LNCaP clone FGC (cell line): ENCODE measurements at regions not wholly inside any gene's neighbourhood (a gene's known extent, or its start where the extent isn't known, plus 50 kb on each side); places are given as distances from the start of the nearest gene placed in this dataset.

ENCODE experiments used
- DNase-seq: peaks from one replicate; pipeline ENCODE4 v3.0.0-alpha.2; 2011; ENCODE audit warnings: low read depth
- H3K4me3 ChIP-seq: 2 replicates; pipeline ENCODE4 v1.5.1; 2011; ENCODE audit warnings: mild to moderate bottlenecking, low read depth, low read length, control low read depth
- TF ChIP-seq, protein P1 (sequence below): IDR thresholded peaks from 2 replicates; pipeline ENCODE4 v1.5.1; 2012; ENCODE audit warnings: mild to moderate bottlenecking; ENCODE audit not compliant: control insufficient read depth, insufficient read depth; ENCODE audit errors: extremely low read depth

DNA sequence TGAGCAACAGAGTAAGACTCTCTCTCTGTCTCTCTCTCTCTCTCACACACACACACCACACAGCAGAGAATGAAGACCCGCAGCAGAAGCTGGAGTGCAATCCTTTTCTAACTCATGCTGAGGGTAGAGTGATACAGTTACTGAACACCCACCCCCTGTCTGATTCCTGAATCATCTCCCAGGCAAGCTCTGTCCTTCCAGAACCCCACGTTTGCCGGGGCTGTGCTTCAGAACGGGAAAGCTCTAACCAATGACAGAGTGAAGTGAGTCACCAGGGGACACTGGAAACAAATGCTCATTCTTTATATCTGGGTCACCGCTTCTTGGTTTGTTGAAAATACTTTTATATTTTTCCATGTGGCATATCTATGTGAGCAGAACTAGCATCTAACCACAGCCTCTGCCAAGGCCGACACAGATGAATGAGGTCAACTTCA, 553.7 kb upstream of the AMELY start:
- no peak overlapping the region for H3K4me3 ChIP-seq
- TF ChIP-seq, protein P1, sequence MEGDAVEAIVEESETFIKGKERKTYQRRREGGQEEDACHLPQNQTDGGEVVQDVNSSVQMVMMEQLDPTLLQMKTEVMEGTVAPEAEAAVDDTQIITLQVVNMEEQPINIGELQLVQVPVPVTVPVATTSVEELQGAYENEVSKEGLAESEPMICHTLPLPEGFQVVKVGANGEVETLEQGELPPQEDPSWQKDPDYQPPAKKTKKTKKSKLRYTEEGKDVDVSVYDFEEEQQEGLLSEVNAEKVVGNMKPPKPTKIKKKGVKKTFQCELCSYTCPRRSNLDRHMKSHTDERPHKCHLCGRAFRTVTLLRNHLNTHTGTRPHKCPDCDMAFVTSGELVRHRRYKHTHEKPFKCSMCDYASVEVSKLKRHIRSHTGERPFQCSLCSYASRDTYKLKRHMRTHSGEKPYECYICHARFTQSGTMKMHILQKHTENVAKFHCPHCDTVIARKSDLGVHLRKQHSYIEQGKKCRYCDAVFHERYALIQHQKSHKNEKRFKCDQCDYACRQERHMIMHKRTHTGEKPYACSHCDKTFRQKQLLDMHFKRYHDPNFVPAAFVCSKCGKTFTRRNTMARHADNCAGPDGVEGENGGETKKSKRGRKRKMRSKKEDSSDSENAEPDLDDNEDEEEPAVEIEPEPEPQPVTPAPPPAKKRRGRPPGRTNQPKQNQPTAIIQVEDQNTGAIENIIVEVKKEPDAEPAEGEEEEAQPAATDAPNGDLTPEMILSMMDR: no peak
- DNase-seq: no peak

DNA sequence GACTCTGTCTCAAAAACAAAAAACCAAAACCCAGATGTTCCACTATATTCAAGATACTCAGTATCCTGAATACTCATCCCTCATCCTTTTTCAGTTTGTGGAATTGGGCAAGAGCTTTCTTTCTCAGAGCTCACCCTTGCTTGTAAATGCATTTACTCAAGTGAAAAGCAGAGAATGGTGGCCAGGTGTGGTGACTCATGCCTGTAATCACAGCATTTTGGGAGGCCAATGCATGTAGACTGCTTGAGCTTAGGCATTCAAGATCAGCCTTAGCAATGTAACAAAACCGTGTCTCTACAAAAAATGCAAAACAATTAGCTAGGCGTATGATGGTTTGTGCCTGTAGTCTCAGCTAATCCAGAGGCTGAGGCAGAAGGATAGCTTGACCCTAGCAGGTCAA, 553.2 kb upstream of the AMELY start:
- no peak overlapping the region for H3K4me3 ChIP-seq
- DNase-seq: no peak
- TF ChIP-seq, protein P1: no peak

DNA sequence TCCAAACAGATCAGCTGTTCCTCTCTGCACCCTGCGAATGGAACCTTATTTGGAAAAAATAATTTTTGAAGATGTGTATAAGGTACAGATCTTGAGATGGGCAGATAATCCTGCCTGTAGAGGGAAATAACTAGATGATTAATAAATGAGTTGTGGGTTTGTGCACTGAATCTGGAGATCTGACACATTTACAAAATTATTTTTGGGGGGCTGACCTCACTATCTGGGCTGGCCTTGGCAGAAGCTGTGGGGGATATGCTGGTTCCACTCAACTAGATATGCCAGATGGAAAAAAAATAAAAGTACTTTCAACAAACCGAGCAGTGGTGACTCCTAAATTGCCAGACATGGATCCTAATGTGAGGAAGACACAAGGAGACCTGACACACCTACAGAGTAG, 552.2 kb upstream of the AMELY start:
- TF ChIP-seq, protein P1: no peak
- no peak overlapping the region for H3K4me3 ChIP-seq
- no peak for DNase-seq

DNA sequence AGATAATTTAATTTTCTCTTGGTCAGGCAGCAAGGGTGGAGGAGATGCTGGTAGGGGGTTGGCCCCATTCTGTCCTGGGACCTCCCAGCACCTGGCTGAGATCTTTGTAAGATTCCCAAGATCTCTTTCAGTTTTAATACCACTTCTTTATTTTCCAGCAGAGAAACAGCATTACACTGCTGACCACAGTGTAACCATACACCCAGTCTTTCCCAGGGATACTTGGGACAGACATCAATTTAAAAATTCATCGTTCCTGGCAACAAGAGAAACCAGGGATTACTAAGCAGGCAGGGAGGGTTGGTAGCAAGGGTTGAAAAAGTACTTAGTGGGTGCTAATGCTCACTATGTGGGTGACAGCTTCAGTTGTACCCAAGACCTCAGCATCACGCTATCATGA, 551.6 kb upstream of the AMELY start:
- no peak overlapping the region for H3K4me3 ChIP-seq
- TF ChIP-seq, protein P1: no peak
- DNase-seq: no peak

DNA sequence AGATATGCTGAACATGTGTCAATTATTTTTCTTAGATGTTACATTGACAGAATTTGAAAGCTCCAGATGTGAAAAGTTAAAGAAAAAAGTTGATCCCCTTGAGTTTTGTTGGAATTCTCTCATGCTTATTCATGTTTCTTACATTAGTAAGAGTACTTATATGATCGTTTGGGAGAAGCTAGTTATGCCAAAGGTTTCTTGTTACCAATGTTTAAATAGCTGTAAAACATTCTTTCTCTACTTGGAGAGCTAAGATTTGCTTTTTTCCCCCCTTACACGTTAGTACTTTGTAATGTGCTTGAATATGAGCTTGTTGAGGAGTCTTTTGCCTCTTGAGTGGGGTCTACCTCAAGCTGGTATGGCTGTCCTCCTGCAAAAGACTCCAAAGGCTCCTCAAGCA, 551.1 kb upstream of the AMELY start:
- DNase-seq: no peak
- TF ChIP-seq, protein P1: no peak
- H3K4me3 ChIP-seq: no peak overlapping the region

DNA sequence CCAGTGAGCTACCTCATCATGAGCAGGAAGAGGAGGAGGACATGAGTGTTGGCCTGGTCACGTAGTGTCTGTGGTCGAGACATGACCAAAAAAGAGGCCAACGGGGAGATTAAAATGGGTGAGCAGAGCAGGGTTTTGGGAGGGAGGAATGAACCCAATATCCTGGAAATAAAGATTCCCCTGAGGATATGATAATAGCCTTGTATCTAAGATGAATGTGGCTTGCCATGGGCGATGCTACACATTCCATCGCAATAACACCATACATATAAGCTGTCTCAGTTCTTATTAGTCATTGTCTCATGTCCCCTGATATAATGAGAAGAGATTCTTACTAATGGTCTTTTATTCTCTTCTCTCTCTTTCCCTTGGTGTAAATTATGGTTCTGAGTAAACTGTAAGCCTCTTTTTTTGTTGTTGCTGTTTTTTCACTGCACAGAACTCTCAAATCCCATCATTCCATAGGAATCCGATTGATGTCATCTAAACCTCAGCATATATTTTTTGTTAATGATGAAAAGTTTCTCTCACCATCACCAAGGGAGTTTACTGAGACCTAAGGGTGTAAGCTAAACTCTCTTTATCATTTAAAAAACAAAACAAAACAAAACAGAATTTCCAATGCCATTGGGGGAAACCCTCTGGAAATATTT, 550.4 kb upstream of the AMELY start:
- DNase-seq: no peak
- H3K4me3 ChIP-seq: no peak overlapping the region
- TF ChIP-seq, protein P1: no peak

DNA sequence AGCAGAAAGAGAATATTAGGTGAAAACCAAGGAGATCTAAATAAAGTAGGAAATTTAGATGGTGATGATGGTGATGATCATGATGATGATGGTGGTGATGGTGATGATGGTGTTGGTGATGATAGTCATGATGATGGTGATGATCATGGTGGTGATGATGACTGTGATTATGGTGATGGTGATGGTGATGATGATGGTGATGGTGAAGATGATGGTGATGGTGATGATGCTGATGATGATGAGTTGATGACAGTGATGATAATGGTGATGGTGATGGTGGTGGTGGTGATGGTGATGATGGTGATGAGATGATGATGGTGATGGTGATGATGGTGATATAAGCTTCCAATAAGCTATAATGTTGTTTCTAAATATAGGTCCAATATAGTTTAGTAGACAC, 548.2 kb upstream of the AMELY start:
- DNase-seq: no peak
- TF ChIP-seq, protein P1: no peak
- no peak overlapping the region for H3K4me3 ChIP-seq
